Upper lobe of left lung (tissue), 6 donors: ENCODE measurements at regions not wholly inside any gene's neighbourhood (a gene's known extent, or its start where the extent isn't known, plus 50 kb on each side); places are given as distances from the start of the nearest gene placed in this dataset.

ENCODE experiments used
- ATAC-seq, 2 donors: fragments of 200-7000 bp; cut with Tn5 transposase; one replicate each; pipeline ENCODE4 v1.9.1; 2022; ENCODE audit warnings: mild to moderate bottlenecking in 2 of 2, moderate library complexity in 2 of 2; ENCODE audit not compliant: low FRiP score in 2 of 2
- DNase-seq, 2 donors: peaks; one replicate each; pipeline ENCODE4 v3.0.0-alpha.2; 2019 to 2020
- H3K27ac ChIP-seq, 4 donors: fragments of 200-600 bp; sonication (generic); one replicate each; pipeline ENCODE4 v1.5.1; 2016 to 2019
- H3K27me3 ChIP-seq, 4 donors: fragments of 200-600 bp; sonication (generic); one replicate each; pipeline ENCODE4 v1.5.1; 2017 to 2019
- H3K36me3 ChIP-seq, 4 donors: fragments of 200-600 bp; sonication (generic); one replicate each; pipeline ENCODE4 v1.5.1; 2016 to 2019
- H3K4me1 ChIP-seq, 4 donors: fragments of 200-600 bp; sonication (generic); one replicate each; pipeline ENCODE4 v1.5.1; 2018 to 2019
- H3K4me3 ChIP-seq, 4 donors: fragments of 200-600 bp; sonication (generic); one replicate each; pipeline ENCODE4 v1.5.1; 2017 to 2019; ENCODE audit warnings: mild to moderate bottlenecking in 2 of 4, moderate library complexity in 1 of 4
- H3K9me3 ChIP-seq, 4 donors: fragments of 200-600 bp; sonication (generic); one replicate each; pipeline ENCODE4 v1.5.1; 2018 to 2019
- CTCF ChIP-seq, 6 experiments: fragments of 450-650 bp in 4 of 6; fragments of 200-600 bp in 2 of 6; sonication (generic) in 2 of 6; IDR thresholded peaks; one replicate each; pipeline ENCODE4 v1.5.1; 2016 to 2019; ENCODE audit warnings: antibody characterized with exemption in 6 of 6
- EP300 ChIP-seq, 4 donors: sonication (generic); formaldehyde crosslinking; IDR thresholded peaks; one replicate each; pipeline ENCODE4 v1.5.1; 2017; ENCODE audit warnings: antibody characterized with exemption in 4 of 4, control low read depth in 2 of 4
- POLR2A ChIP-seq, 4 donors: fragments of 450-650 bp; IDR thresholded peaks; one replicate each; pipeline ENCODE4 v1.5.1; 2016 to 2017; ENCODE audit warnings: antibody characterized with exemption in 4 of 4, mild to moderate bottlenecking in 2 of 4
- POLR2AphosphoS5 ChIP-seq, 2 donors: sonication (generic); formaldehyde crosslinking; IDR thresholded peaks; one replicate each; pipeline ENCODE4 v1.5.1; 2017; ENCODE audit warnings: antibody characterized with exemption in 2 of 2
- WGBS, 2 donors: methylation state at CpG; one replicate each; pipeline ENCODE4 v1.1.5; 2017 to 2018; 5-methylcytosine and 5-hydroxymethylcytosine counted together
- donor health status: DM: no; HTN: no; CAD: no; lungs with moderate emphysema.
- donor health status: DM: no; HTN: yes; CAD: no; lungs with severe emphysema.

GRCh38 chr16:64654178-64654577 lies 467.7 kb downstream of the CDH11 start:
- H3K36me3 ChIP-seq: no peaks in the 10 kb centered on the region
- H3K27me3 ChIP-seq: no peaks in the 10 kb centered on the region
- H3K9me3 ChIP-seq: no peaks in the 10 kb centered on the region
- TF ChIP-seq POLR2AphosphoS5 (IDR thresholded peaks at IDR 0.05) (no peak), POLR2A (IDR thresholded peaks at IDR 0.05) (no peak), EP300 (IDR thresholded peaks at IDR 0.05) (no peak), CTCF (IDR thresholded peaks at IDR 0.05) (no peak)
- no peaks in the 10 kb centered on the region for H3K4me1 ChIP-seq
- ATAC-seq (no peak), DNase-seq (no peak)
- H3K27ac ChIP-seq: no peak overlapping the region
- H3K4me3 ChIP-seq: no peak overlapping the region

GRCh38 chr16:64648282-64648681 lies 473.6 kb downstream of the CDH11 start:
- ATAC-seq (no peak), DNase-seq (no peak)
- Histone ChIP-seq H3K9me3 (no peaks in the 10 kb centered on the region), H3K27me3 (no peaks in the 10 kb centered on the region), H3K36me3 (no peaks in the 10 kb centered on the region), H3K4me3 (no peak overlapping the region), H3K4me1 (no peaks in the 10 kb centered on the region), H3K27ac (no peak overlapping the region)
- WGBS, 2 donors: 51 to 82% methylated on average over 2 to 3 of the region's 3 CpGs
- TF ChIP-seq CTCF (IDR thresholded peaks at IDR 0.05): no peak
- no peak for TF ChIP-seq EP300 (IDR thresholded peaks at IDR 0.05)
- no peak for TF ChIP-seq POLR2A (IDR thresholded peaks at IDR 0.05)
- no peak for TF ChIP-seq POLR2AphosphoS5 (IDR thresholded peaks at IDR 0.05)

- H3K4me1 ChIP-seq: no peaks in the 10 kb centered on the region
- WGBS, 2 donors: 91 to 94% methylated on average over 3 of the region's 3 CpGs
- H3K9me3 ChIP-seq: no peaks in the 10 kb centered on the region
- DNase-seq: no peak
- no peak overlapping the region for H3K27ac ChIP-seq
- no peak for ATAC-seq
- H3K36me3 ChIP-seq: no peaks in the 10 kb centered on the region
- H3K27me3 ChIP-seq: no peaks in the 10 kb centered on the region
- H3K4me3 ChIP-seq: no peak overlapping the region
- TF ChIP-seq POLR2AphosphoS5 (IDR thresholded peaks at IDR 0.05): no peak
- TF ChIP-seq CTCF (IDR thresholded peaks at IDR 0.05): no peak
- TF ChIP-seq EP300 (IDR thresholded peaks at IDR 0.05): no peak
- no peak for TF ChIP-seq POLR2A (IDR thresholded peaks at IDR 0.05)
Measured at GRCh38 chr16:64641343-64641742, 480.5 kb downstream of the CDH11 start.

- Histone ChIP-seq H3K36me3 (no peaks in the 10 kb centered on the region), H3K27me3 (no peaks in the 10 kb centered on the region), H3K27ac (no peak overlapping the region), H3K4me3 (no peak overlapping the region), H3K4me1 (no peaks in the 10 kb centered on the region), H3K9me3 (no peaks in the 10 kb centered on the region)
- DNase-seq: no peak
- whole genome bisulfite sequencing, 2 donors: 85 to 87% methylated on average over 2 of the region's 2 CpGs
- TF ChIP-seq EP300 (IDR thresholded peaks at IDR 0.05): no peak
- no peak for TF ChIP-seq CTCF (IDR thresholded peaks at IDR 0.05)
- TF ChIP-seq POLR2A (IDR thresholded peaks at IDR 0.05): no peak
- no peak for TF ChIP-seq POLR2AphosphoS5 (IDR thresholded peaks at IDR 0.05)
- no peak for ATAC-seq
Measured at GRCh38 chr16:64638766-64639165, 483.1 kb downstream of the CDH11 start.

- Histone ChIP-seq H3K27ac (no peak overlapping the region), H3K4me1 (no peaks in the 10 kb centered on the region), H3K36me3 (no peaks in the 10 kb centered on the region), H3K9me3 (no peaks in the 10 kb centered on the region), H3K4me3 (no peak overlapping the region), H3K27me3 (no peaks in the 10 kb centered on the region)
- no peak for ATAC-seq
- WGBS, 2 donors: 47 to 70% methylated on average over 2 of the region's 2 CpGs
- no peak for DNase-seq
- TF ChIP-seq POLR2AphosphoS5 (IDR thresholded peaks at IDR 0.05): no peak
- TF ChIP-seq EP300 (IDR thresholded peaks at IDR 0.05): no peak
- no peak for TF ChIP-seq POLR2A (IDR thresholded peaks at IDR 0.05)
- TF ChIP-seq CTCF (IDR thresholded peaks at IDR 0.05): no peak
Measured at GRCh38 chr16:64629622-64630021, 492.2 kb downstream of the CDH11 start.
